ENCODE measurements at regions not wholly inside any gene's neighbourhood (a gene's known extent, or its start where the extent isn't known, plus 50 kb on each side); places are given as distances from the start of the nearest gene placed in this dataset.

DNA sequence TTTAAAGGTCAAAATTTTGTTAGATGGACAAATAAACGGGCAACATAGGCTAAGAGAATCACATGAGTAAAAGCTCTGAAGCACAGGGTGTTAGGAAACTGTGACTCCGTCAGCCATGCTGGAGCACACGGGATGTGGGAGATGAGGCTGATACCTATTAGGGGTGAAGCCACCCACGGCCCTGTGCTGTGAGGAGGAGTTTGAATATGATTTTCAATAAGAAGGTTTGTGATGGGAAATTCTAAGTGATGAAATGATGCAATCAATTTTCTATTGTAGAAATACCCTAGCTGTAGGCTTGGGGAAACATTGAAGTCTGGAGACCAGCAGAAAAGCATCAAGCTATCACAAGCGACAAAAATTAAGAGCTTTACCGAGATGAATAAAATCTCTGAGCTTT is 431.3 kb downstream of the CMPK2 start:
- CTCF ChIA-PET = no interaction called here
- intact Hi-C loops (cut with DNase I, micrococcal nuclease) = no loop called here
- no peak for ATAC-seq

DNA sequence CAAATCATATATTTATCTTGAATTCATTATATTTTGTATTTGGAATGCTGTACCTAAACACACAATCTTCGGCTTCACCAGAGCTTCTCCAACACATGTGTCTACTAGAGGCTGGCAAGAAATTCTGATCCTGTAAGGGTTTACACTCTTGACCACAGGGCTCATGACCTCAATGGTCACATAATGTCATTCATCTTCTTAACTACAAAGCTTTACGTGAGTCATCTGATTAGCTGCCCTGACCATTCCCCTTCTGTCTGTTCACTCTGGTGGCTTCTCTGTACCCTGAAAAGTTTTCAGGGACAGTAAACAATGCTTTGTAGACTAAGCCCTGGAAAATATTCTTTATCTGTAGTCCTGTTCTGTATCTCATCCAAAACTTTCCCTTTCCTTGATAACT is 423.9 kb downstream of the CMPK2 start:
- no peaks in the 10 kb centered on the region for H3K27me3 Mint-ChIP-seq
- H3K4me3 Mint-ChIP-seq = no peak overlapping the region
- no peaks in the 10 kb centered on the region for H3K4me1 Mint-ChIP-seq
- no peaks in the 10 kb centered on the region for H3K9me3 Mint-ChIP-seq (ENCODE audit: low read depth)
- DNase-seq (no peak), ATAC-seq (no peak)
- no peak overlapping the region for H3K27ac Mint-ChIP-seq
- no peaks in the 10 kb centered on the region for H3K36me3 Mint-ChIP-seq (ENCODE audit: low read depth)
- ChIA-PET POLR2A (no interaction called here), CTCF (no interaction called here)
- intact Hi-C loops (cut with DNase I, micrococcal nuclease) = no loop called here

More for the DNA sequence above, 431.3 kb downstream of the CMPK2 start:
- Mint-ChIP-seq H3K4me3 (no peak overlapping the region), H3K36me3 (ENCODE audit: low read depth) (no peaks in the 10 kb centered on the region), H3K4me1 (no peaks in the 10 kb centered on the region), H3K27ac (no peak overlapping the region), H3K9me3 (ENCODE audit: low read depth) (peaks cover 4% of the 10 kb centered on the region), H3K27me3 (no peaks in the 10 kb centered on the region)
- no peak for DNase-seq
- POLR2A ChIA-PET = no interaction called here

DNA sequence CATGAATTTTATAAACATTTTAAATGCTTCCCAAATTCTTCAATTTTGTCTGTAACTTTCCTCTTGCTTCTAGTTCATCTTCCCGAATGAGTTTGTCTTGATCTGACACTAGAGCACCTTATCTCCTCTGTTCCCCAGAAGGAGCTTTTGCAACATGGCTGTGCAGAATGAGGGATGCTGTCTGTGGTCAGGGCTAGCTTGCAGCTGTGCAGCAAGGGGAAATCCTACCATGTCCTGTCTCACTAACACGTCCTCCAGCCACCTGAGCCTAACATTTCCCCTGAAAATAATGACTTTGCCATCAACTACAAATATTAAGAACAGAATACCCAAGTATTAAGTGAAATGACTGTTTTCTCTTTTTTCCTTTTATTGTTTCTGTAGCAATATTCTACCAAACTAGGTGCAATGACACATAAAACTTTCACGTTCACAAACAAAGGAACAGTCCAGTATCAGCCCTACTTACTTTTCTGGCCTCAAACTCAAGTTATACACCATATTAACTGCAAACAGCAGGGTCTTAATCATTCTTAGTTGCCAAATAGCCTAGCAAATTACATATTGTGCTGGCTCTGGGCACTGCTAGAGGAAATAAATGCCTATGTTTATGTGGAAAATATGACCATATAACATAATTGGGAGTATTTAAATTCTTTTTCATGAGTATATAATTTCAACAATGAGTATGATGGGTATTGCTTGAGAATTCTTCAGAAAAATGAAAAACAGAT is 423.3 kb downstream of the CMPK2 start:
- ATAC-seq (no peak), DNase-seq (no peak)
- Mint-ChIP-seq H3K4me3 (no peak overlapping the region), H3K27ac (no peak overlapping the region), H3K4me1 (no peaks in the 10 kb centered on the region), H3K36me3 (ENCODE audit: low read depth) (no peaks in the 10 kb centered on the region), H3K9me3 (ENCODE audit: low read depth) (no peaks in the 10 kb centered on the region), H3K27me3 (no peaks in the 10 kb centered on the region)
- intact Hi-C loops (cut with DNase I, micrococcal nuclease) = no loop called here
- POLR2A ChIA-PET = no interaction called here
- CTCF ChIA-PET = no interaction called here

DNA sequence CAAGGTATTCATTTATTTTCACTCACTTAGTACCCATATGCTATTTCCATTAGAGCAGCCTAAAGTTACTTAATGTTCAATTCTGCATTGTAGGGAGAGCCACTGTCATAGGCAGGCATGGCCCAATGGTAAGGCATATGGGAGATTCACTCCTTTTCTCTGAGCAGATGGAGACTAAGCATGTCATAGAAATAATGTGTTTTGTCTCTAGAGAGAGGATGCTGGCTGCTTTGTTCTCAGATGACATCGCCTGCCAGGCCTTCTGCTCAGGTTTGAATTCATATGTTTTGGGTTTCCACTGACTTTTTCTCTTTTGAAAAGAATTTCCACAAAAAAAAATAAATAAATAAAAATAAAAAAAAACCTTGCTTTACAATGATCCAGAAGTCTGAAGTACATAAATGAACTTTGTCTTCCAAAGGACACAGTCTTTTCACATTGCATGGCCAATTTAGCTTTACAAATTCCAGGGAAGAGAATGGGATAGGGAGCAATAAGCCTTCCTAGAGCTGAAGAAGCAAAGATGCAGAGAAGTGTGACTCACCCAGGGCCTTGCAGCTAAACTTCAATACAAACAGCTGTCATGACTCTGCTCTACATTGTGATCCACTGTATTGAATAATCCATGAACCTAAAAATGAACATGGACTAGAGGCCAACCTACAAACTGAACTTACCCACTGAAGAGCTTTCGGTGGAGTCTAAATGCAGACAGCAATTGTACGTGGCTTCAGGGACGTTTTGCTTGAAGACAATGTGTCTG is 422.5 kb downstream of the CMPK2 start:
- no peaks in the 10 kb centered on the region for H3K4me1 Mint-ChIP-seq
- DNase-seq (no peak), ATAC-seq (no peak)
- H3K4me3 Mint-ChIP-seq = no peak overlapping the region
- H3K36me3 Mint-ChIP-seq (ENCODE audit: low read depth) = no peaks in the 10 kb centered on the region
- no peaks in the 10 kb centered on the region for H3K9me3 Mint-ChIP-seq (ENCODE audit: low read depth)
- ChIA-PET CTCF (interaction anchor here (0.6 kb wide), 1 partner anchor 12 kb away, joined by 3 read pairs; no protein-coding TSS in a partner anchor), POLR2A (no interaction called here)
- intact Hi-C loops (cut with DNase I, micrococcal nuclease) = no loop called here
- H3K27me3 Mint-ChIP-seq = no peaks in the 10 kb centered on the region
- no peak overlapping the region for H3K27ac Mint-ChIP-seq

DNA sequence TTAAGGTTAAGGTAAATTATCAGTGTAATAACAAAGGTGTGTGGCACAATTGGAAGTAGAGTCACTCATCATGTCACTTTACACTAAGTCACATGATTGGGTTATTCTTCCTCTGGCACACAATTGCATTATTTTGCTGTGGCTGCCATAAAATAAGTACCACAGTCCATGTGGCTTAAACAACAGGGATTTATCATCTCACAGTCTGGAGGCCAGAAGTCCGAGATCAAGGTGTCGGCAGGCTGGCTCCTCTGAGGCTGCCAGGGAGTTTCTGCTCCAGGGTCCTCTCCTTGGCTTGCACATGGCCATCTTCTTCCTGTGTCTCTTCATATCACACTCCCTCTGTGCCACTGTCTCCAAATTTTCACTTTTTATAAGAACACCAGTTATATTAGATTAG is 421.2 kb downstream of the CMPK2 start:
- ChIA-PET POLR2A (no interaction called here), CTCF (no interaction called here)
- no peak for ATAC-seq
- Mint-ChIP-seq H3K9me3 (ENCODE audit: low read depth) (no peaks in the 10 kb centered on the region), H3K27ac (no peak overlapping the region), H3K4me3 (no peak overlapping the region), H3K36me3 (ENCODE audit: low read depth) (no peaks in the 10 kb centered on the region), H3K4me1 (no peaks in the 10 kb centered on the region), H3K27me3 (peaks cover 4% of the 10 kb centered on the region)
- no peak for DNase-seq
- intact Hi-C loops (cut with DNase I, micrococcal nuclease) = no loop called here

DNA sequence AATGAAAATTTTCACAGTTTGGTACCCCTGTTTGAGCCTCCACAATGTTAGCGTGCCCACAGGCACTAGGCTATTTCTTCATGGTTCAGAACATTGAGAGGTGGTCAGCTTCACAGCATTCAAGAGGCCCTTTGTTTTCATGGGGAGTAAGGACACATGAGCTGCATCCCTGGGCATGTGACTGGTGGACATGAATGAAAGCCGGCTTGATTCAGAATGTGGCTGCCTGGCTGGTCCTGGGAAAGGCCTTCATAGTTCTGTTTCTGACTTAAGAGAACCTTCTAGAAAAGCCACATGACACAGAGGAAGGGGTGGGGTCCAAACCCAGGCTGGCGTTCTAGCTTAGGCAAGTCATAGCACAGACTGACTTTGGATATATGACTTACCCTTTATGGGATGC is 420.6 kb downstream of the CMPK2 start:
- POLR2A ChIA-PET = no interaction called here

DNA sequence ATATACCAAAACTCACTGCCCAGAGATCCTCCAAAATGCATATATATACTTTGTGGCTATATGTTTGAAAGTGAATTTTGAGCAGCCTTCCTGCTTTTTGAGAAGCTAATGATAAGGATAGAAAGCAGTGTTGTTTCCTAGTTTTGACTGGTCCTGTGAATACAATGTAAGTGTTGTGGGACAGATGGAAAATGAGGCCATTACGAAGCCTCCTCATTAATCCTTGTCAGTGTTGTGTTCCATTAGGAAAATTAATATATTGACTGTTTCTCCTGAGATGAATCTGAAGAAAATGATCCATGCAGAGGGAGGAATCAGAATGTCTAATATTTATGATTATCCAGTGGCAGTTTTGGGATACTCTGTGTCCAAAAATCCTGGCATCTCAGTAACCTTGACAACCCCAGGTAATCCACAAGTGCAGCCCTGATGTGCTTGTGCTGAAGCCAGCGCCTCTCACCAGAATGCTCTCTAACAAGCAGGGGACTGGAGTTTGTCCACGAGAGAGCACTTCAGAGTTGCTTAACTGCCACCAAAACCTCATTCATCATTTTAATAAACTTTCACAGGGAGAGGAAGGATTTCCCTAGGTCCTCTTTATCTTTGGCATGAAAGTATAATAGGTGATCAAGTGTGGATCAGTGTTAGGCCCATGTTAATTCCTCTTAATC is 418.6 kb downstream of the CMPK2 start:
- no peak for DNase-seq
- no peak for ATAC-seq
- no peaks in the 10 kb centered on the region for H3K9me3 Mint-ChIP-seq (ENCODE audit: low read depth)
- intact Hi-C loops (cut with DNase I, micrococcal nuclease) = no loop called here
- H3K4me3 Mint-ChIP-seq = no peak overlapping the region
- no peaks in the 10 kb centered on the region for H3K36me3 Mint-ChIP-seq (ENCODE audit: low read depth)
- H3K4me1 Mint-ChIP-seq = no peaks in the 10 kb centered on the region
- H3K27me3 Mint-ChIP-seq = peaks cover 7% of the 10 kb centered on the region
- CTCF ChIA-PET = no interaction called here
- POLR2A ChIA-PET = no interaction called here
- no peak overlapping the region for H3K27ac Mint-ChIP-seq

More for the DNA sequence above, 420.6 kb downstream of the CMPK2 start:
- H3K36me3 Mint-ChIP-seq (ENCODE audit: low read depth) = no peaks in the 10 kb centered on the region
- CTCF ChIA-PET = no interaction called here
- intact Hi-C loops (cut with DNase I, micrococcal nuclease) = no loop called here
- H3K27me3 Mint-ChIP-seq = peaks cover 4% of the 10 kb centered on the region
- no peaks in the 10 kb centered on the region for H3K9me3 Mint-ChIP-seq (ENCODE audit: low read depth)
- no peaks in the 10 kb centered on the region for H3K4me1 Mint-ChIP-seq
- H3K27ac Mint-ChIP-seq = no peak overlapping the region
- H3K4me3 Mint-ChIP-seq = no peak overlapping the region
- DNase-seq = no peak
- ATAC-seq = no peak

DNA sequence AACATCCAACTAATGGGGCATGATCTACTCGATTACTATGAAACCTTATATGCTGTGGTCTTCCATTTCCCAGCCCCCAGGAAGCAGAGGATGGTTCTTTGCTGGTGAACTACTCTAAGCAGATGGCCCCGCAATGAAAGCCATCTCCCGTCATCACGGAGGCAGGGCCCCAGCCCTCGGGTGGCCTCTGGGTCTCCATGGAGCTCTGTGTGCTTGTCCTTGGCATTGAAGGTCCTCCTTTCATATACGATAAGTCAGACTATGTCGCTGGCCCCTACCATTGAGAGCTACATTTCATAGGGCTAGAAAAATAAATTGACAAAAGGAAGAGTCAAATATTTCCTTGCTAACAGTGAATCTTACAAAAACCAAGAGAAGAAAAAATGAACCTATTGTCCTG is 416.8 kb downstream of the CMPK2 start:
- H3K4me1 Mint-ChIP-seq = no peaks in the 10 kb centered on the region
- CTCF ChIA-PET = interaction anchor here (0.6 kb wide), 1 partner anchor 57 kb away, joined by 3 read pairs; no protein-coding TSS in a partner anchor
- H3K36me3 Mint-ChIP-seq (ENCODE audit: low read depth) = no peaks in the 10 kb centered on the region
- no peak overlapping the region for H3K27ac Mint-ChIP-seq
- H3K27me3 Mint-ChIP-seq = peaks cover 9% of the 10 kb centered on the region
- DNase-seq (no peak), ATAC-seq (no peak)
- no peaks in the 10 kb centered on the region for H3K9me3 Mint-ChIP-seq (ENCODE audit: low read depth)
- no peak overlapping the region for H3K4me3 Mint-ChIP-seq
- intact Hi-C loops (cut with DNase I, micrococcal nuclease) = no loop called here
- POLR2A ChIA-PET = no interaction called here

DNA sequence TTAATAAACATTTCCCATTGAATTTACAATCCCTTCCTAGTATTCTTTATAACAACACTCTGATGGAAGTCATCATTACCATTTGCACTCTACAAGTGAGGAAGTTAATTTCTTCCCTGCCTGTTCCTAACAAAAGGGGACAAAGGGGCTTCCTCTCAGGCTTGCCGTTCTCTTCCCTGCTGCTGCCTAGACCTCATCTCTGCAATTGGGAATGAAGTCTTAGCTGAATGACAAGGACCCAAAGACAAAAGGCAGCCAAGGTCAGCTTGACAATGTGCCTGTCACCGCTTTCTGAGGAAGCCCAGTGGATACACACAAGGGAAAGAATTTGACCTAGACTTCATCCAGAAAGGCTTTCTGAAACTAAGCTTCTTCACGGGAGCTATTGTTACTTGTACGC is 416.4 kb downstream of the CMPK2 start:
- POLR2A ChIA-PET = no interaction called here
- no peak for DNase-seq
- no peak for ATAC-seq
- Mint-ChIP-seq H3K4me3 (no peak overlapping the region), H3K4me1 (no peaks in the 10 kb centered on the region), H3K27ac (no peak overlapping the region), H3K36me3 (ENCODE audit: low read depth) (no peaks in the 10 kb centered on the region), H3K27me3 (peaks cover 9% of the 10 kb centered on the region), H3K9me3 (ENCODE audit: low read depth) (no peaks in the 10 kb centered on the region)
- intact Hi-C loops (cut with DNase I, micrococcal nuclease) = no loop called here
- CTCF ChIA-PET = interaction anchor here (0.6 kb wide), 1 partner anchor 57 kb away, joined by 3 read pairs; no protein-coding TSS in a partner anchor

DNA sequence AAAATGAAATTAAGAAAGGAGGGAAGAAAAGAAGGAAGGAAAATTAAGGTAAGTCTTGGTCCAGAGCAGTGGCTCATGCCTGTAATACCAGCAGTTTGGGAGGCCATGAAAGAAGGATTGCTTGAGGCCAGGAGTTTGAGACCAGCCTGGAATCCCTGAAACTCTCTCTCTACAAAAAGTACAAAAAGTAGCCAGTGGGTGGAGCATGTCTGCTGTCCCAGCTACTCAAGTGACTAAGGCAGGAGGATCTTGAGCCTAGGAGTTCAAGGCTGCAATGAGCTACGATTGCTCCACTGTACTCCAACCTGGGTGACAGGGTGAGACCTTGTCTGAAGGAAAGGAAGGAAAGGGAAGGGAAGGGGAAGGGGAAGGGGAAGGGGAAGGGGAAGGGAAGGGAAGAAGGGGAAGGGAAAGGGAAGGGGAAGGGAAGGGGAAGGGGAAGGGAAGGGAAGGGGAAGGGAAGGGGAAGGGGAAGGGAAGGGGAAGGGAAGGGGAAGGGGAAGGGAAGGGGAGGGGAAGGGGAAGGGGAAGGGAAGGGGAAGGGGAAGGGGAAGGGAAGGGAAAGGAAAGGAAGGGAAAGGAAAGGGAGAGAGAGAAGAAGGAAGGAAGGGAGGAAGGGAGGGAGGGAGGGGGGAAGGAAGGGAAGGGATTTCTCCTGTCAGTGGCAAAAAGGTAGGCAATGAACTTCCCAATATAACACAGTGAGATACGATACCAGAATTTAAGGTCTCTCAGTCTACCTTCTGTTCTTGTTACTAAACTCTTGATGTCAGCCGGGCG is 412.8 kb downstream of the CMPK2 start:
- no peaks in the 10 kb centered on the region for H3K36me3 Mint-ChIP-seq (ENCODE audit: low read depth)
- peaks cover 13% of the 10 kb centered on the region for H3K27me3 Mint-ChIP-seq
- intact Hi-C loops (cut with DNase I, micrococcal nuclease) = no loop called here
- ATAC-seq (no peak), DNase-seq (no peak)
- H3K9me3 Mint-ChIP-seq (ENCODE audit: low read depth) = peaks cover 2% of the 10 kb centered on the region
- ChIA-PET POLR2A (no interaction called here), CTCF (no interaction called here)
- no peak overlapping the region for H3K4me3 Mint-ChIP-seq
- no peaks in the 10 kb centered on the region for H3K4me1 Mint-ChIP-seq
- H3K27ac Mint-ChIP-seq = no peak overlapping the region

DNA sequence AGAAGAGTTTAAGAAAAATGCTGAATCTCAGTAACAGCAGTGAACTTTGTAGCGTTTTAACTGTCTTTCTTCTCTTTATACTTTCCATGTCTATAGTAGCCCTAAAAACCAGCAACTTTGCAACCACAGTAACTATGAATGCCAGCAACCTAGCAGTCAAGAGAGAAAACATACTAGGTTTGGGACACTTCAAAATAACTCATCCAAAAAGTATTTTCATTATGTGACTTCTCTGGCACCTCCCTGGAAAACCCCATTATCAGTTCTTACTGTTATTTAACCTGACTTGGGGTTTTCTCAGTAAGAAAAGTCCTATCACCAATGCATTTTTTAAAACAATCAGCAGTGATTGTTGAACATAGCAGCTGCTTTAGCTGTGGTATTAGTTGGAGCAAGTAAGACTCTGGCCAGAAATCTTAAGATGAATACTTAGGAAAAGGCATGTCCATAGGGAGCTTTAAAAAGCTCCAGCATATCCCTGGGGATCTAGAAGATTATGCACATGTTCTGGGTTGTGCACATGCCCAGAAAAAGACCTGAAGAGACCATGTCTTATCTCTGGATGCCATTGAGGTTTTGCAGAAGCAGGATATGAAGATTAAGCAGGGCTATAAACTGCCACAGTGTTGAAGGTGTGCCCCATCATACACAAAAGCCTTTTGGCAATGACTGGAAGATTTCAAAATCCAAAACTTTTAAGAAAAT is 411.3 kb downstream of the CMPK2 start:
- Mint-ChIP-seq H3K9me3 (ENCODE audit: low read depth) (peaks cover 2% of the 10 kb centered on the region), H3K36me3 (ENCODE audit: low read depth) (no peaks in the 10 kb centered on the region), H3K27ac (no peak overlapping the region), H3K4me3 (no peak overlapping the region), H3K27me3 (peaks cover 8% of the 10 kb centered on the region), H3K4me1 (no peaks in the 10 kb centered on the region)
- intact Hi-C loops (cut with DNase I, micrococcal nuclease) = loop anchor here in 1 of 2 experiments (2.0 kb wide), 1 partner anchor 16 kb away; no protein-coding TSS in a partner anchor
- DNase-seq = no peak
- ChIA-PET POLR2A (no interaction called here), CTCF (no interaction called here)
- ATAC-seq = no peak
